A172 (cell line): ENCODE measurements at regions not wholly inside any gene's neighbourhood (a gene's known extent, or its start where the extent isn't known, plus 50 kb on each side); places are given as distances from the start of the nearest gene placed in this dataset.

Experiments used
- DNase-seq: peaks from one replicate; pipeline ENCODE4 v3.0.0-alpha.2; 2015; ENCODE audit warnings: low spot score

- DNase-seq, result no peak
These were observed 662.0 kb downstream of the CDH11 start for GRCh38 chr16:64459821-64460220.

- no peak for DNase-seq
These were observed 662.5 kb downstream of the CDH11 start for GRCh38 chr16:64459402-64459801.

GRCh38 chr16:64455275-64455674 lies 666.6 kb downstream of the CDH11 start:
- peak; percentile 2 for DNase-seq

- DNase-seq, result no peak
These were observed 668.2 kb downstream of the CDH11 start for GRCh38 chr16:64453646-64454045.

- DNase-seq, result no peak
These were observed 669.4 kb downstream of the CDH11 start for GRCh38 chr16:64452446-64452845.

GRCh38 chr16:64450177-64450576 lies 671.7 kb downstream of the CDH11 start:
- DNase-seq, result no peak

- DNase-seq, result no peak
These were observed 672.4 kb downstream of the CDH11 start for GRCh38 chr16:64449506-64449905.

- no peak for DNase-seq
These were observed 676.2 kb downstream of the CDH11 start for GRCh38 chr16:64445649-64446048.

- no peak for DNase-seq
These were observed 676.6 kb downstream of the CDH11 start for GRCh38 chr16:64445245-64445644.

GRCh38 chr16:64440421-64440831 lies 681.4 kb downstream of the CDH11 start:
- DNase-seq, result peak; percentile 76

GRCh38 chr16:64440005-64440404 lies 681.9 kb downstream of the CDH11 start:
- DNase-seq, result no peak

GRCh38 chr16:64437706-64438324 lies 684.0 kb downstream of the CDH11 start:
- no peak for DNase-seq

- no peak for DNase-seq
These were observed 687.3 kb downstream of the CDH11 start for GRCh38 chr16:64434526-64435069.

- peak; percentile 53 for DNase-seq
These were observed 693.3 kb downstream of the CDH11 start for GRCh38 chr16:64428463-64429113.

GRCh38 chr16:64426131-64426666 lies 695.7 kb downstream of the CDH11 start:
- DNase-seq, result no peak

GRCh38 chr16:64425381-64425780 lies 696.5 kb downstream of the CDH11 start:
- no peak for DNase-seq

GRCh38 chr16:64422259-64422658 lies 699.6 kb downstream of the CDH11 start:
- DNase-seq, result no peak

- no peak for DNase-seq
These were observed 700.3 kb downstream of the CDH11 start for GRCh38 chr16:64421515-64421914.

GRCh38 chr16:64419832-64420231 lies 702.0 kb downstream of the CDH11 start:
- no peak for DNase-seq

- DNase-seq, result no peak
These were observed 704.1 kb downstream of the CDH11 start for GRCh38 chr16:64417711-64418227.

- DNase-seq, result peak; percentile 29
These were observed 705.5 kb downstream of the CDH11 start for GRCh38 chr16:64416216-64417005.
